Hematopoietic multipotent progenitor cell (in vitro differentiated cells): ENCODE measurements at regions not wholly inside any gene's neighbourhood (a gene's known extent, or its start where the extent isn't known, plus 50 kb on each side); places are given as distances from the start of the nearest gene placed in this dataset.

Experiments
- DNase-seq, 3 donors: peaks; one replicate each; pipeline ENCODE4 v3.0.0-alpha.2; 2011 to 2015; ENCODE audit warnings: low read depth in 2 of 3, low spot score in 2 of 3

DNA sequence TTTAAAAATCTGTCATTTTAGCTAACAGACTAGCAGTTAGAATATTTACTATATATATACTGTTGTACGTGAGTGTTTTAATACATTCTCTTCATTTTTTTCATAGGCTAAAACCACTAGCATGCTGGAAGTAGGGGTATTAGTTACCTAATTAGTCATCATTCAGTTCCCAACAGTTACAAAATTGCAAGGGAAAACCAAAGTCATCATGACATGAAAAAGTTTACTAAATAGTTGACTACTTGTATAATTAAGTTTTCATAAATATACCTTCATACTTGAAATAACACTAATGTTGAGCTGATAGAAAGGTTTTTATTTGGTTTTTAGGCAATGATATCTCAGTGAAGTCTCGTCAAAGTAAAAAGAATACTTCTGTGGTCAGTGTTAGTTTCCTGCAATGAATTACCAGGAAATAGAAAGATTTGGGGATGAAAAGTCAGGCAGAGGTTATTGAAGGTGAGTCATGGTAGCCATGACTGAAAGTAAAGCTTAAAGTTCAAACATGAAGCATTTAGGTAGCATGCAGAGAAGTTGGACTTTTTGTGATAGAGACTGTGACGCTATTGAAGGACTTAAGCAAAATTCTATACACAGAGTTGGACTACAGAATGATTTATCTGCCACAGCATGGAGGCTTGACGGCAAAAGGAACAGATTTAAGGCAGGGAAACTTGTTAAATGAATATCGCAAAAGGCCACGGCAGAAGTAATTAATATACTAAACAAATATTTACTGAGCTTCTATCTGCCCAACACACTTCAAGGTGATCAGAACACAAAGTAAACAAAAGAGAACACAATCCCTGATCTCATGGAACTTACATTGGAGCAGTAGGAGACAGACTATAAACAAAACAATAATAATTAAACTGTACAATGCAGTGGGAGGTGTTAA, 828.1 kb upstream of the FAT3 start:
- DNase-seq: no peak

DNA sequence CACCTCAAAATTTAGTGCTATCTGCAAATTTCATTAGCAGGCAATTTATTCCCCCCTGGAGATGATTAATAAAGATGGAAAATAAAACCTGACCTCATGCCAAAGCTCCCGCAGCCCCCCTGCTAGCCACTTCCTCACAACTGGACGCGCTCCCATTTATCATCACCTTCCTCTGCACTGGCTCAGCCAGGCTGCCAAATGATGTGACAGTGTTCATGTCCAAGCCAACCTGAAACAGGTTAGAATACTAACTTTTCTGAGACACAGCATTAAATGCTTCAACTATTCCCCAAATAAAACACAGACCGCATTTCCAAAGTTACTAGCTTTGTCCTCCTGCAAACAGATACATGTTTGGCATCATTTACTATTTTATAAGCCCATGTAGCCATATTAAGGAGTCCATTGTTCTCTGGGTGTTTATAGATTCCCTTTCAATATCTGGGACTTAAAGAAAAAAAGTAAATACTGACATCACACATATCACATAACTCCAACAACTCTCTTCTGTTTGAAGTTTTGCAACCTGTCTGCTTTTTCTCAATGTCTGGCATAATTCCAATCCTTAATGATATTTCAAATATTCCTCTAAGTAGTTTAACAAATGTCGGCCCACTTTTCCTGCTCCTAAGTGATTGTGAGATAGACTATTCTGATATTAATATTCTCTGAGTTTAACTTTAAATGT, 829.7 kb upstream of the FAT3 start:
- DNase-seq: no peak

DNA sequence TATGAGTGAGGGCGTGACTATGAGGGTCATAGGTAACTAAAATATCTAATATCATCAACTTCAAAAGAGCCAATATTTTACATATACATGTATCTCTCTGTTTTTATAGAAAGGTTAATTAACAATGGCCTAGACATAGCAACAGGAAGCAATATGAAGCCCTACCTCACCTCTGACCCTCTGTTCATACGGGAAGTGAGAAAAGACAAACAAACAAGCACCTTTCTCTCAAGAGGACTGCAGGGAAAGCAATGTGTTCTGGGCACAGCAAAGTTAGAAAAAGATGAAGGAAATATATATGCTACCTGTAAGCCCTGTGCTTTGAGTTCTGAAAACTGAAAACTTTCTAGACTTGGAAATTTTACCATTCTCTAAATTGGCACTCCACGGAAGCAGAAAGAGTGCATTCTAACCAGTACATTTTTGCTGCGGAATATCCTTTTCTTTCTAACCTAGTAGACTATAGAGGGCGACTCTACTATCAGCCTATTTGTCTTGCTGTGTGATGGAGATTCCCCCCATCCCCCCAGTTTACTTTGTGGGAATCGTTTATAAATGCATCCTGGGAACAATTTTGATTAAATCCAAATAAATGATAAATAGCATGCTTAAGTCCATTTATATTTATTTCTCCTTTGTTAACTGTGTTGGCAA, 830.4 kb upstream of the FAT3 start:
- DNase-seq: no peak

DNA sequence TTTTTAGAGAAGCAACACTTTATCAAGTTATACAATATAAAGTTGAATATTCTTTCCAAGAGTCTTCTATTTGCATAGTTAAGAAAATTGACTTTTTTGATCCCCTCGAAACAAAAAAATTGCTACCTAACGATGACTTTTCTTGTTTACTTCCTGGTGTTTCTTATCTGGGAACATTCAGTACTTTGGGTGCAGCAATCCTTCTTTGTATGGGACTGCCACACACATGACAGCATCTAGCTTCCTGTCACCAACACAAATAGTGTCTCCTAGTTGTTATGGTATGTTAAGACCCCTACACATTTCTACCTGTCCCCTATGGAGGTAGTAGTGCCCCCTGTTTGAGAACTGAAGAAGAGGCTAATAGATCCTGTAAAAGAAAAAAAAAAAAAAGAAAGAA, 841.7 kb upstream of the FAT3 start:
- DNase-seq: no peak

DNA sequence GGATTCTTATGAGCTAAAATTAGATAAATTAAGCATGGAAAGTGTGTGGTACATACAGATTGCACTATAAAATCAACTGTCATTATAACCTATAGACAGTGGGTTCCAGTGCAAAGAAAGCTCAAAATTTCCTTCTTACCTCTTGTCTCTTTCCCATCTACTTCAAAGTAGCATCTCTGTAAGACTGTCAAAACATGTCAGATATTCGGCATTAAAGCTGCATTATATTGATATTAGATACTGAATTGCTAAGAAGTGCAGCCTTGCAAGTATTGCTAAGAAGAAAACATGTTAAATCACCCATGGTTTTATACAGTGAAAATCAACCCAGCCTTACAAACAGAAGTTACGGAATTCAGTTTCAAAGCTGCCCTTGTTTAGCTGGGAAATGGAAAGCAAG, 849.8 kb upstream of the FAT3 start:
- DNase-seq: no peak

DNA sequence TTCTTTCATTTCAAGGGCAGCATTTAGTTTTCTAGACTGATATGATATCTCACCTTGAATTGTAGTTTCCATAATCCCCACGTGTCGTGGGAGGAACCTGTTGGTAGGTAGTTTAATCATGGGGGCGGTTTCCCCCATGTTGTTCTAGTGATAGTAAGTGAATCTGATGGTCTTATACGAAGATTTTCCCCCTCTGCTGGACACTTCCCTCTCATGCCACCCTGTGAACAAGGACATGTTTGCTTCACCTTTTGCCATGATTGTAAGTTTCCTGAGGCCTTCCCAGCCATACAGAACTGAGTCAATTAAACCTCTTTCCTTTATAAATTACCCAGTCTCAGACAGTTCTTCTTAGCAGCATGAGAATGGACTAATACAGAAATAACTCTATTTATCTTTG, 851.1 kb upstream of the FAT3 start:
- DNase-seq: no peak

DNA sequence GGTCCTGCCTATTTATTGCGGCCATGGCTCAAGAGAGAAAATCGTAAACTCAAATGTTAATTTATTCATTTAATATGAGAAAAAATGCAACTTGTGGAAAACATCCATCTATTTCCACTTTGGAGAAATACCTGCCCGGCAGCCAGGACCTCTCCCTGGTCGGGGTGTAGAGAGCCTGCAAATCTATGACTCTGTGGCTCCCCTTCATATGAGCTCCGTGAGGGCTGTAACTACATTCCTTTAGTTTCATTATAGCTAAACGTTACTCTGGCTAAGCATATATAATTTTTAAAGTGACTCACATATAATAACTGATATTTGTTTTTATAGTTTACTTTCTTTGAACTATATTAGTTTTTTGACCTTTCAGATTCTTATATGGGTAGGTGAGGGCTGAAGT, 857.8 kb upstream of the FAT3 start:
- DNase-seq: no peak

DNA sequence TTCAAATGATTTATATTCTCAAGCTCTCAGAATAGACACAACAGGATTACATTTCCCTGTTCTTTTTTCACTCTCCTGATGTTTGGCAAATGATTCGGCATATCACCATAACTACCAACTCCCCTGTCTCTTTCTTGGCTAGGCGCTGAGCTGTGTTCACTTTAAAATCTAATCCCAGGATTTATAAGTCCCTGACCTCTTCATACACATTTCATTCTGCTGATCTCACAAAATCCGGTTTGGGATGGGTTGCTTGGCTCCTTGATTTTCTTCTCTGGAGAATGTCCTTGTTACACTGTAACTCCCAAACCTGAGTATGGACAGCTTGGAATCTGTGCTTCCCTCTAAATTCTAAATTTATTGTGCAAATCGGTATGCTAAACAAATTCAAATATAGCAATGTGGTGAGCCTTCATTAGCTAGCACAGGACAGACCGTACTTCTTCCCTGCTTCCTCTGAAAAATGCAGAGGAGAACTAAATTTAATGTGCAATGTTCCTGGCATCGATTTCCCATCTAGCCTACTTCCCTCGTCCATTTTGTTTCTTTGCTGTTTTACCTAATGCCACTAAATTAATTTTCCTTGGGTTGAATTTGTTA, 858.5 kb upstream of the FAT3 start:
- DNase-seq: no peak

DNA sequence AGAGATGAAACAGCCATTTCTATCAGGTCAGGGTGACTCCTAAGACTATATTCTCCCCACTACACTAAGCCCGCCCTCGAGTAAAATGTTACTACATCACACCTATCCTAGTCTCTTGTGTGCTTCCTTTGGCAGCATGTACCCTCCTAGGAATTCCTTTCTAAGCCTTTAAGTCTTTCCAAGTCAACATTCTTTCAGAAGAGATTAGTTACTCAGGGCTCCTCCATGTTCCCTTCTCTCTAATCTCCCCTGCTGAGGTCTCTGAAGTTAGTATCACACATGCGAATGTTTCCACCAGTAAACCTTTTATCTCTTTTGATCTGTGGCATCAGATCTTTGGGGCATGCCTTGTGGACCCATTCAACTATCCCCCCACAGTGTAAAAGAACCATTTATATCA, 873.7 kb upstream of the FAT3 start:
- DNase-seq: no peak

DNA sequence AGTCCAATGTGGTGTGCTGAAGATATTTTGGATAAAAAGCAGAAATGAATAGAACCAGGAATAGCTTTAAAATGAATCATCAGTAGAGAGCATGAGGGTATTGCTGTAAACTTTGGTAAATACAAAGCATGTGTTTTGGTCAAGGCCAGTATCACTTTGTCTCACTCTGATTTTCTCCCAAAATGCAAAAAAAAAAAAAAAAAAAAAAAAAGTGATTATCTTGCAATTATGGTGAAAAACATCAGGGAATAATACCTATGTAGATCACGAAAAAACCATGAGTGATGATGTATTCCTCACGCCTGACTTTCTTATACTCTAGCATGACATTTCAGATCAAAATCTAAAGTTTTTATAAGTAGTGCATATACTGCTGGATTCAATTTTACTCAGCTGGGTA, 897.9 kb upstream of the FAT3 start:
- no peak for DNase-seq

DNA sequence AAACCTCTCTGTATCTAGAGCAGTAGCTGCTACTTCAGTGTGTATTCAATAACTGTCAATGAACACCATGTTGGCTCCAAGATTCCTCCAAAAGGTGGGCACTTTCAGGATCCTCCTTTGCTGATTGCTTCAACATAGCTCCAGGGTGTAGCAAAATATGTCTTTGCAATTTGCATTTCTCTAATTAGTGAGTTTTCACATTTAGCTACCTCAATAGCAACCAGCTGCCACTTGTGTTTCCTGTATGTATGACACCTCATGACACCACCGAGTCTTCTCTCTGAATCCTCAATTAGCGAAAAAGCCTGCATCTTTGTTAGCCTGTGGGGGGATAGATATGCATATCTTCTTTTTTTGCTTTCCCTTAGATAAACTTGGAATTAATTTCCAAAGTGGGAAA, 898.3 kb upstream of the FAT3 start:
- DNase-seq: no peak

DNA sequence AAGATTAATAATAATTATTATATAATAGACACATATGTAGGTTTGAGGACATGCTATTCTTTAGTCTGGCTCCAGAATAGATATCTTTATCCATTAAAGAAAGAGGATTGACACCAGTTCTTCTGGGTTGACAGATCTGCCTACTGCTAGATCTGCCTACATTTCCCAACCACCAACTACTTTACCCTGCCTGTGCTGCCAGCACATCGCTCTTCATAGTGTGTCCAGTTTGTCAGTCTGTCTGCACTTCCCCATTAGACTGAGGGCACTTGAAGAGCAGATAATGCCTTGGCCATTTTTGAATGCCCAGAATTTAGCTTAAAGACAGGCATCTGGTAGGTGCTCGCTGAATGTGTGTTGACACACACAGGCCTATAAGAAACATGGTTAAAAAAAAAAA, 910.1 kb upstream of the FAT3 start:
- DNase-seq: no peak

DNA sequence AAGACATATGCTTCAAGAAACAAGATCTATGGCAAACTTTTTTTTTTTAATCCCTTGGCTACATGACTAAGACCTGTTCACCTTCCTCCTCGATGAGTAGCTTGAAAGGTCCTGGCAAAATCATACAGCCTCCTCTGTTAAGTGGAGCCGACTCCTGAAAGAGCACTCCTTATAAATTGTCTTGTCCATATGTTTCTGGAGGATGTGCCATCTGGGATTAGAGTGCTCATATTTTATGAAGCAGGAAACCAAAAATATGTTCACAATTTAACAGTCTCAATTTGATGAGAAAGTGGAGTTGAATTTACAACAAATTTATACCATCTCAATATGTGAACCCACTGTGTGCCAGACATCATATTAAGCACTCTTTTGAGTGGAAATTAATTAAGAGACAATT, 912.1 kb upstream of the FAT3 start:
- DNase-seq: no peak

DNA sequence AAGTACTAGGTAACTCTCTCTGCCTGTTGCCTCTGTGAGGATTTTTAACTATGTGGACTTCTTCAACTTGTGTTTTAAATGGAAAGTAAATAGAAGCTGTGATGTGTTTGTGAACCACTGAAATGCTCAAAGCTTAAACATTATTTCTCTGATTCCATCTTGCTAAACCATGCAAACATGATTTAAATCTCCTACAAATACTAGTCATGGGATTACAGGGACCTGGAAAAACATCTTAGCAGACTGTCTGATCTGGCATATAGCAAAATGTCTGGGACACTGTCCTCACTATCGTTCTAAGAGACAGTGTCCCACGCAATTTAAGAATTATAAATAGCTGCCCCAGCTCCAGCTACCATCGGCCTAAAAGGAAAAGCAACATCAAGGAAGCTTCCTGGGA, 914.5 kb upstream of the FAT3 start:
- no peak for DNase-seq

DNA sequence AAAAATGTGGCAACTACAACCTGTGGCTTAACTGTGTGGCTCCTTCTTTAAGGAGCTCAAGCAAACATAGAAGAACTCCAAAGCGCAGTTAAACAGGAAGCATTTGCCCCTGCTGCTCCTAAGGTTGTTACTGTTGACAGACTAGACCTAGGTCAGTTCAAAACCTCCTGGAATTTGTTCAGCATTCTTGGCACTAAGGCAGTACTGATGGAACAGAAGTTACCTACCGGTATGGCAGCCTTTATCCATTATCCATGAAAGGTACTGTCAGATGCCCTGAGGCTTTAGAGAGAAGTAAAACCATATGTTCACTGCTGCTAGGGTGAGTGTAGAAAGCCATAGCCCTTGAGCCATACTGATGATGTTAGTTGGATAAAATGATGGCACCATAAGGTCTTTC, 916.5 kb upstream of the FAT3 start:
- no peak for DNase-seq

DNA sequence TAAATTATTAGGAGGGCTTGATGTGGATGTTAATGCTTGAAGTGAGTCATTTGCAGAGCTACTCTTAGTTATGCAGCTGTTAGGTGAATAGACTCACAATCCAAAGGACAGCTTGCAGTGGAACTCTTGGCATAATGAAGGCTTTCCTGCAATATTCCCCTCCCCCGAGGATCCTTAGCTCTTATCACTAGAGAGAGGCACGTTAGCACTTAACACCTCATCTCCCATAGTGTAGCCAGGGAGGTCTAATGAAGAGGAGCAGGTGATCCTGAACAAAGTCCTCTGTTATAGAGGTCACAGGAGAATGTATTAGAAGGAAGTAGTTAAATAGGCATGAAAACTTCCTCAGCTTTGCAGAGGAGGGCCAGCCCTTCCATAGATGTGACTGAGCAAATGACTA, 919.2 kb upstream of the FAT3 start:
- no peak for DNase-seq

DNA sequence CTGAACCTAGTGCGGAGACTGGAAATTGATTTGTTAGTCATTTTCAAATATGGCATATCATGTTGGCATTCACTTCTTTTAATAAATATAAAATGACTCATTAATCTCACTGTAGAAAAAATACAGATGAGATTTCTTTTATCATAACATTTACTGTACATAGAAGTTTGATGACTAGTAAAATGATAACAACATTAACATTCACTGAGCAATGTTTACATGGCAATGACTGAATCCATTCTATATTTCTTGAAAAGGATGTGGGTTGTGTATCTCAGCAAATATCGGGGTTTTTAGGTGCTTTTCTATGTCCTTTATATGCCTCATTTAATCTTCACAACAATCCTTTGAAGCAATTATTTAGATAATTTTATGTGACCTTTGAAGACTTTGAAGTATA, 920.9 kb upstream of the FAT3 start:
- DNase-seq: no peak

DNA sequence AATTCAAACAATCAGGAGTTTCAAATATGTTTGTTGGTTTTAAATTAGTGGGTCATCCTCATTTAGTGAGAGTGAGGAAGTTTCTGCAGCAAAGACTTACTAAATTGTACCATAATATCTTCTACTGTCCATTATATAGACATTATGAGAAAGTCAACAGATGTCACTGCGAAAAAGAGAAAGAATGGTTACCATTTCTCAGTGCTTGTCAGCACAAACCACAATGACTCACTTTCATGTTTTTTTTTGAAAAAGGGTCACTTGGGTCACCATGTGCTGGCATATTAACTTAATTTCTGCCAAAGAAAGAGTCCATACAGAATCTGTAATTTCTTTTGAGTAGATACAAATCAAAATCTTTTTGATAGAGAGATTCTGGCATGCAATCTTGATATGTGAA, 924.6 kb upstream of the FAT3 start:
- no peak for DNase-seq

DNA sequence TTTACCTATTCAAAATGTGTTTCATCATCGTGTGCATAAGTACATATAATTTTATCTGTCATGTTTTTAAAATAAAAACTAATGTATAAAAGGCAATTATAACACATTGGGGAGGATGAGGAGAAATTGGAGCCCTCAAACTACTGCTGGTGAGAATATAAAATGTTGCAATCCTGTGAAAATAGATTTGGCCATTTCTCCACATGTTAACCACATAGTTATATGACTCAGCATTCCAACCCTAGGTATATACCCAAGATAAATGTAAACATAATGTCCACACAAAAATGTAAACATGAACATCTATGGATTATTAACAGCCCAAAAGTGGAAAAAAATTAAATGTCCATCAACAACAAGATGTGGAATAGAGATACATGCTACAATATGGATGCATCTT, 928.0 kb upstream of the FAT3 start:
- DNase-seq: no peak

DNA sequence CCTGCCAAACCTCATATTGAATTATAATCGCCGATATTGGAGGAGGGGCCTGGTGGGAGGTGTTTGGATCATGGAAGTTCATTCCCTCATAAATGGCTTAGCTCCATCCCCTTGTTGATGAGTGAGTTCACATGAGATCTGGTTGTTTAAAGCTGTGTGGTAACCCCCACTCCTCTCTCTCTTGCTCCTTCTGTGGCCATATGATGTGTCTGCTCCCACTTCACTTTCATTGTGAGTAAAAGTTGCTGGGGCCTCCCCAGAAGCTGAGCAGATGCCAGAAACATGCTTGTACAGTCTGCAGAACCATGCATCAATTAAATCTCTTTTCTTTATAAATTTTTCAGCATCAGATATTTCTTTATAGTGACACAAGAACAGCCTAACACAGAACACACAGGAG, 929.0 kb upstream of the FAT3 start:
- no peak for DNase-seq

DNA sequence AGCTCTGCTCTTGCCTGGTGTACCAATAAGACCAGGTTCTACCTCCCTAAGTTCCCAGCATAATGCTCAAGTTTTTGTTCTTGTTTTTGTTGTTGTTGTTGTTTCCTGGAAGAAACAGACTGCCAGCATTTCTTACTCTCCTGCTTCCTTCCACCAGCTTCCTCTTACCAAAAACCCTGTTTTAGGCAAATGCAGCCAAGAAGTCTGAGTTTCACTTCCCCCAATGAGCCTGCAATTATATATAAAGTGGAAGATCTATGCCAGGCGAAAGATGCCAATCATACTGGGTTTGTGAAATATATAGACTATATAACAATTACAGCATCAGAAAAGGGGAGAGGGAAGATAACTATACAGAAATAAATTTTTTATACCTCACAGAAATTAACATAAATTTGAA, 931.5 kb upstream of the FAT3 start:
- DNase-seq: no peak

DNA sequence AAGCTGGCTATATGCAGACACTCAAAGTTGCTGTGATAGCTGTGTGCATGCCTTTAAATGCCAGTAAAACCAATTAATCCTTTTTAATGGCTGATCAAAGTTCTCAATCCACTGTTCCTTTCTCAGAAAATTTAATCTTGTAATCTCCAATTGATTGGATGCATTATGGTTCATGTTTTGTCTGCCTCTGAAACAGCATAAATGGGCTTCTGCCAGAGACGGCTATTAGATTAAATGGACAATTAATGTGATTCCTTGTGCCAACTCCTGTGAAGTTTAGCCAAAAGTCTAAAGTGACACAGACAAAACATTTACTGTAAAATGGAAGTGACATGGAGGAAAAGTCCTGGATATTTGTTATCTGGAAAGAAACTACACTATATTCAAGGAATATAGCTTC, 952.5 kb upstream of the FAT3 start:
- DNase-seq: no peak
